ENCODE measurements at regions not wholly inside any gene's neighbourhood (a gene's known extent, or its start where the extent isn't known, plus 50 kb on each side); places are given as distances from the start of the nearest gene placed in this dataset.

- ATAC-seq (no peak), DNase-seq (no peak)
- Histone ChIP-seq H3K4me1 (ENCODE audit: control insufficient read depth, insufficient read depth, low read length) (no peaks in the 10 kb centered on the region), H3K27ac (ENCODE audit: low read length) (no peak overlapping the region), H3K27me3 (ENCODE audit: control insufficient read depth, insufficient read depth) (no peaks in the 10 kb centered on the region), H3K4me3 (ENCODE audit: low read length) (no peak overlapping the region), H3K9me3 (ENCODE audit: control insufficient read depth, low read length) (no peaks in the 10 kb centered on the region)
- intact Hi-C loops (cut with DNase I) = no loop called here
- WGBS = 42% methylated on average over 1 of the region's 1 CpG
Observed at GRCh38 chr20:16917636-16918035, 169.5 kb downstream of the OTOR start.

GRCh38 chr20:16918366-16918765, 170.2 kb downstream of the OTOR start:
- H3K9me3 ChIP-seq (ENCODE audit: control insufficient read depth, low read length) = no peaks in the 10 kb centered on the region
- no peak for ATAC-seq
- intact Hi-C loops (cut with DNase I) = no loop called here
- no peaks in the 10 kb centered on the region for H3K4me1 ChIP-seq (ENCODE audit: control insufficient read depth, insufficient read depth, low read length)
- 87% methylated on average over 4 of the region's 4 CpGs for whole genome bisulfite sequencing
- H3K27ac ChIP-seq (ENCODE audit: low read length) = no peak overlapping the region
- DNase-seq = no peak
- no peak overlapping the region for H3K4me3 ChIP-seq (ENCODE audit: low read length)
- H3K27me3 ChIP-seq (ENCODE audit: control insufficient read depth, insufficient read depth) = no peaks in the 10 kb centered on the region

GRCh38 chr20:16919841-16920240, 171.7 kb downstream of the OTOR start:
- DNase-seq (no peak), ATAC-seq (no peak)
- Histone ChIP-seq H3K27ac (ENCODE audit: low read length) (no peak overlapping the region), H3K4me1 (ENCODE audit: control insufficient read depth, insufficient read depth, low read length) (no peaks in the 10 kb centered on the region), H3K9me3 (ENCODE audit: control insufficient read depth, low read length) (no peaks in the 10 kb centered on the region), H3K27me3 (ENCODE audit: control insufficient read depth, insufficient read depth) (no peaks in the 10 kb centered on the region), H3K4me3 (ENCODE audit: low read length) (no peak overlapping the region)
- WGBS = 67% methylated on average over 5 of the region's 5 CpGs
- intact Hi-C loops (cut with DNase I) = no loop called here

GRCh38 chr20:16922834-16923233, 174.7 kb downstream of the OTOR start:
- WGBS = 42% methylated on average over 3 of the region's 3 CpGs
- Histone ChIP-seq H3K27me3 (ENCODE audit: control insufficient read depth, insufficient read depth) (no peaks in the 10 kb centered on the region), H3K4me3 (ENCODE audit: low read length) (no peak overlapping the region), H3K4me1 (ENCODE audit: control insufficient read depth, insufficient read depth, low read length) (no peaks in the 10 kb centered on the region), H3K9me3 (ENCODE audit: control insufficient read depth, low read length) (no peaks in the 10 kb centered on the region), H3K27ac (ENCODE audit: low read length) (no peak overlapping the region)
- intact Hi-C loops (cut with DNase I) = no loop called here
- ATAC-seq (peak in 1 of 2 donors; percentile 28), DNase-seq (no peak)

- intact Hi-C loops (cut with DNase I) = no loop called here
- WGBS = 86% methylated on average over 11 of the region's 11 CpGs
- DNase-seq = no peak
- H3K27me3 ChIP-seq (ENCODE audit: control insufficient read depth, insufficient read depth) = no peaks in the 10 kb centered on the region
- no peak overlapping the region for H3K4me3 ChIP-seq (ENCODE audit: low read length)
- no peak for ATAC-seq
- H3K27ac ChIP-seq (ENCODE audit: low read length) = no peak overlapping the region
- no peaks in the 10 kb centered on the region for H3K9me3 ChIP-seq (ENCODE audit: control insufficient read depth, low read length)
- H3K4me1 ChIP-seq (ENCODE audit: control insufficient read depth, insufficient read depth, low read length) = no peaks in the 10 kb centered on the region
Observed at GRCh38 chr20:16926626-16927430, 178.7 kb downstream of the OTOR start.

GRCh38 chr20:16929756-16930155, 181.6 kb downstream of the OTOR start:
- intact Hi-C loops (cut with DNase I) = no loop called here
- DNase-seq (no peak), ATAC-seq (no peak)
- no peaks in the 10 kb centered on the region for H3K27me3 ChIP-seq (ENCODE audit: control insufficient read depth, insufficient read depth)
- no peaks in the 10 kb centered on the region for H3K4me1 ChIP-seq (ENCODE audit: control insufficient read depth, insufficient read depth, low read length)
- H3K4me3 ChIP-seq (ENCODE audit: low read length) = no peak overlapping the region
- no peak overlapping the region for H3K27ac ChIP-seq (ENCODE audit: low read length)
- H3K9me3 ChIP-seq (ENCODE audit: control insufficient read depth, low read length) = no peaks in the 10 kb centered on the region

- no peak overlapping the region for H3K27ac ChIP-seq (ENCODE audit: low read length)
Observed at GRCh38 chr20:16930656-16931055, 182.5 kb downstream of the OTOR start.

GRCh38 chr20:16939051-16939450, 190.9 kb downstream of the OTOR start:
- ATAC-seq = no peak
- WGBS = 37% methylated on average over 3 of the region's 3 CpGs

More at GRCh38 chr20:16930656-16931055, 182.5 kb downstream of the OTOR start:
- ATAC-seq = no peak
- intact Hi-C loops (cut with DNase I) = no loop called here
- Histone ChIP-seq H3K27me3 (ENCODE audit: control insufficient read depth, insufficient read depth) (no peaks in the 10 kb centered on the region), H3K4me1 (ENCODE audit: control insufficient read depth, insufficient read depth, low read length) (no peaks in the 10 kb centered on the region), H3K9me3 (ENCODE audit: control insufficient read depth, low read length) (no peaks in the 10 kb centered on the region), H3K4me3 (ENCODE audit: low read length) (no peak overlapping the region)
- WGBS = 69% methylated on average over 4 of the region's 4 CpGs
- DNase-seq = no peak

GRCh38 chr20:16940701-16941100, 192.5 kb downstream of the OTOR start:
- no peak overlapping the region for H3K4me3 ChIP-seq (ENCODE audit: low read length)
- no peak overlapping the region for H3K27ac ChIP-seq (ENCODE audit: low read length)
- intact Hi-C loops (cut with DNase I) = no loop called here
- H3K9me3 ChIP-seq (ENCODE audit: control insufficient read depth, low read length) = no peaks in the 10 kb centered on the region
- no peaks in the 10 kb centered on the region for H3K4me1 ChIP-seq (ENCODE audit: control insufficient read depth, insufficient read depth, low read length)
- 49% methylated on average over 1 of the region's 1 CpG for WGBS
- no peaks in the 10 kb centered on the region for H3K27me3 ChIP-seq (ENCODE audit: control insufficient read depth, insufficient read depth)
- DNase-seq (no peak), ATAC-seq (no peak)

More at GRCh38 chr20:16939051-16939450, 190.9 kb downstream of the OTOR start:
- intact Hi-C loops (cut with DNase I) = no loop called here
- Histone ChIP-seq H3K4me1 (ENCODE audit: control insufficient read depth, insufficient read depth, low read length) (no peaks in the 10 kb centered on the region), H3K27me3 (ENCODE audit: control insufficient read depth, insufficient read depth) (no peaks in the 10 kb centered on the region), H3K9me3 (ENCODE audit: control insufficient read depth, low read length) (no peaks in the 10 kb centered on the region), H3K4me3 (ENCODE audit: low read length) (no peak overlapping the region), H3K27ac (ENCODE audit: low read length) (no peak overlapping the region)
- DNase-seq = no peak

GRCh38 chr20:16942051-16942450, 193.9 kb downstream of the OTOR start:
- H3K9me3 ChIP-seq (ENCODE audit: control insufficient read depth, low read length) = no peaks in the 10 kb centered on the region
- ATAC-seq = no peak
- intact Hi-C loops (cut with DNase I) = no loop called here
- 25% methylated on average over 1 of the region's 1 CpG for WGBS
- H3K4me1 ChIP-seq (ENCODE audit: control insufficient read depth, insufficient read depth, low read length) = no peaks in the 10 kb centered on the region
- H3K27me3 ChIP-seq (ENCODE audit: control insufficient read depth, insufficient read depth) = no peaks in the 10 kb centered on the region
- no peak overlapping the region for H3K4me3 ChIP-seq (ENCODE audit: low read length)
- no peak overlapping the region for H3K27ac ChIP-seq (ENCODE audit: low read length)
- DNase-seq = no peak

- no peaks in the 10 kb centered on the region for H3K4me1 ChIP-seq (ENCODE audit: control insufficient read depth, insufficient read depth, low read length)
- DNase-seq = no peak
- no peak for ATAC-seq
- intact Hi-C loops (cut with DNase I) = no loop called here
- no peak overlapping the region for H3K4me3 ChIP-seq (ENCODE audit: low read length)
- no peaks in the 10 kb centered on the region for H3K9me3 ChIP-seq (ENCODE audit: control insufficient read depth, low read length)
- WGBS = 57% methylated on average over 2 of the region's 2 CpGs
- no peak overlapping the region for H3K27ac ChIP-seq (ENCODE audit: low read length)
- H3K27me3 ChIP-seq (ENCODE audit: control insufficient read depth, insufficient read depth) = no peaks in the 10 kb centered on the region
Observed at GRCh38 chr20:16942756-16943155, 194.6 kb downstream of the OTOR start.

GRCh38 chr20:16944745-16945144, 196.6 kb downstream of the OTOR start:
- no peak overlapping the region for H3K27ac ChIP-seq (ENCODE audit: low read length)
- intact Hi-C loops (cut with DNase I) = no loop called here
- H3K9me3 ChIP-seq (ENCODE audit: control insufficient read depth, low read length) = peaks cover 3% of the 10 kb centered on the region
- DNase-seq = no peak
- H3K27me3 ChIP-seq (ENCODE audit: control insufficient read depth, insufficient read depth) = no peaks in the 10 kb centered on the region
- 14% methylated on average over 2 of the region's 2 CpGs for WGBS
- H3K4me1 ChIP-seq (ENCODE audit: control insufficient read depth, insufficient read depth, low read length) = no peaks in the 10 kb centered on the region
- no peak overlapping the region for H3K4me3 ChIP-seq (ENCODE audit: low read length)
- no peak for ATAC-seq
